Lung microvascular endothelial cell (primary cell): ENCODE measurements at regions not wholly inside any gene's neighbourhood (a gene's known extent, or its start where the extent isn't known, plus 50 kb on each side); places are given as distances from the start of the nearest gene placed in this dataset.
"Not testable (repeated sequence)": the region's sequence is repeated elsewhere in the genome, so short reads cannot be mapped to it uniquely, and the experiment has no call there.

Source experiments
- DNase-seq, 2 donors: peaks; one replicate each; pipeline versions ENCODE4 v3.0.0 to v3.0.0-alpha.2; 2010; ENCODE audit warnings: low read depth in 2 of 2

DNA sequence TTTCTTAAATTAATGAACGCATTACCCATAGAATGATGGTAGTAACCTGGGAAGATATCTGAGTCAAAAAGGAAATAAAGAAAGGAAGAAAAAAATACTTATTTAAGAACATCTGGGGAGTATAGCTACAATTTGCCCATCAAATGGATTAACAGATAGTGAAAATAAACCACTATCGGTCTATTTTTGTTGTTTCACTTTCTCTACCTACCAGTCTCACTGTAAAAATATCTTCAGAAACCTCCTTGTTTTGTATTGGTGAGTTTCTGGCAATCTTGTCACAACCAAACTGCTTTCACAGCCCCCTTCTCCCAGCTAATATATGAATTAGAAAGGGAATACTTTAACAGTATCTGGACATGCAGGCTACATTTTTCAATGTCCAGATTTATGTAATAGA lies 783.5 kb downstream of the STPG2 start:
- DNase-seq, result no peak

GRCh38 chr4:97360733-97361132 lies 782.5 kb downstream of the STPG2 start:
- no peak for DNase-seq

GRCh38 chr4:97367878-97368277 lies 775.4 kb downstream of the STPG2 start:
- no peak for DNase-seq

- DNase-seq, result no peak
These were observed 772.7 kb downstream of the STPG2 start for GRCh38 chr4:97370568-97370967.

DNA sequence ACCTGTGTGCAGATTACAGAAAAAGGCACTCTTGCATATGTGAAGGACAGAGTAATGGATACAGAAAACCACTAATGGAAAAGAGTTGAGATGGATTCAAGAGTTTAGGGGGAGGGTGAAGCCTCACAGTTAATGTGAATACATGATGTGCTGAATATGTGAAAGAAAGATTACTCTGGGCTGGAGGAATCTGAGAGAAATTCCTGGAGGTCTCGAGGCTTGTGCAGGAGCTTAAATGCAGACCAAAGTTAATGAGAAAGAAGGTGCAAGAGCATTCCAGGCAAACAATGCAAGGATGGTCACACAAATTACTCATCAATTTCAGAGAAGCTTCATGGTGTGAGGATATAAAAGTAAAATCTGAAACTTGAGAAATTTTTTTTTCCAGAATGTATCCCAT lies 768.8 kb downstream of the STPG2 start:
- no peak for DNase-seq

DNA sequence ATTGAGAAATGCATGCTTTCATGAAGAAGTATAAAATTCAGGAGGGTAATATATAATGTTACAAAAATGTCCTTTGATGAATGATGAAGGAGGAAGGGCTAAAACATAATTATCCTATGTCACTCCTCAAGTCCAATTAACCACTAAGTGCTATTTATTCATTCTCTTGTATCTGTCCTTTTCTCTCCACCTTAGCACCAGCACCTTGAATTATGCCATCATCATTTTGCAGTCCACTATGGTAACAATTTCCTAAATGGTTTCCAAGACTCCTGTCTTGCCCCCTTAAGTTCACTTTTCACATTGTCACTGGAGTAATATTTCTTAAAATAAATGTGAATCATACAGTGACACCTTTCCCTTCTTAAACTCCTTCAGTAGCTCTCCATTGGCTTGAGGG lies 756.3 kb downstream of the STPG2 start:
- no peak for DNase-seq

- DNase-seq, result no peak
These were observed 748.6 kb downstream of the STPG2 start for GRCh38 chr4:97394653-97395052.

DNA sequence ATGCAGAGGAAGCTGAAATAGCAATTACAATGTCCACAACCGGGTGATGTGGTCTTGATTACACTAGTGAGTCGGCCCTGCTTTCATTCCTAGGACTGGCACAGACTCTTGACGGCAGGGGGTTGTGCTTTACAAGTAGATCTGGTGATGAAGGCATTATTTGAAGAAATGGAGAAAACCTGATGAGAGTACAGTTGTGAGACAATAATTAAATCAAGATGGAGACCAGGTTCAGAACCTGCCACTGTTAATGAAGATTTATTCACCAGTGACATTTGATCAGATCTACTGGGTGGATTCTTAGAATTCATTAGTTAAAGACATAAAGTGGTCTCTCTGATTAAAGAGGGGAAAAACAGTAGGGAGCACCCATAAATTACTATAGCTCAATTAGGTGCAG lies 747.2 kb downstream of the STPG2 start:
- no peak for DNase-seq

DNA sequence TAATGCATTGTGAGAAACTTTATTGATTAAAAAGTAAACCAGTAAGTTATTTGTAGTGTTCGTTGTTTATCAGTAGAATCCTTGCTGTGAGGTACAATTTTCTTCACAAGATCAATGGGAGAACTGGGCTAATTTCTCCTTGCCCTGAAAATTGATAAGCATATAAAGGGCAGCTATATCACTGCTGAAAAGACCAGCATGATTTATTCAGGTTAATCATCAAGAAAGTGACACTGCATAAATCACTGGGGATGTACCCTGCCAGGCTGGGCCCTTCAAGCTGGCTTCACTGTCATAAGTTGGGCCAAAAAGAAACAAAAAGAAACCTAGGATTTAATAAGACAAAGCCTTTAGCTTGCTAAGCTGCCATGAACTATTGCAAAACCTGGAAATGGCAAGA lies 746.7 kb downstream of the STPG2 start:
- no peak for DNase-seq

GRCh38 chr4:97404876-97405523 lies 738.3 kb downstream of the STPG2 start:
- no peak for DNase-seq

DNA sequence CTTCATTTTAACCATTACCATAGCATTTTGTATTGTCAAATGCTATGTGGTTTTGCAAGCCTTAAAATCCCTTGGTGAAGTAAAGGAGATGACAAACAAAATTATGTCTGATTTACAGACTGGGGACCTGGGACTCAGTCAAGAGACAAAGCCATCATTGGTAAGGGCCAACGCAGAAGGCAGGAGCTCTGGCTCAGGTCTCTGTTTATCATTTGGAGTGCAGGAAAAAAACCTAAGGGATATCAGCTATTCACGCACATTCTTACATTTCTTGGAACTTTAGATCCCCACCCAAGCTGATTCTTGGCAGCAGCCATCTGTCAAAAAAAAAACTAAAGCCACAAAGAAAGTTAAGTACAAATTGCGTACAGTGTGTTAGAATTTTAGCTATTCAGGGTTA lies 731.9 kb downstream of the STPG2 start:
- no peak for DNase-seq

GRCh38 chr4:97412331-97412730 lies 730.9 kb downstream of the STPG2 start:
- no peak for DNase-seq

- DNase-seq, result no peak
These were observed 729.1 kb downstream of the STPG2 start for GRCh38 chr4:97414161-97414560.

DNA sequence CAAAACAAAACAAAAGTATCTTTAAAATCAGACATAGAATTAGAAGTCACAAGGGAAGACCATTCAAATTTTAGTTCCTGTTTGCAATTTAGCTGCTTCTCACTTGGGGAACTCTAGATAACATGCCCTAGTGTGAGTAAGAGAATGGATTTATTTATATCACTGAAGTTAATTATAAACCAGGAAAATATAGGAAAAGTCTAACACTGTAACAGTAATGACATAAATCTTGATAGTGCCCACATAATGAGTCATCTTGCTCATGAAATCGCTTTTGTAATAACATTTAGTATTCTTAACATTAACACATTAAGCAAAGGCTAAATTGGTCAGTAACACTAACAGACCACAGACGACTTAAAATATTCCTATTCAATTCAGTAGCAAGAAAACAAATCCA lies 710.7 kb downstream of the STPG2 start:
- DNase-seq, result no peak

GRCh38 chr4:97437998-97438705 lies 705.1 kb downstream of the STPG2 start:
- DNase-seq, result not testable (repeated sequence)

GRCh38 chr4:97453186-97453585 lies 690.1 kb downstream of the STPG2 start:
- no peak for DNase-seq

DNA sequence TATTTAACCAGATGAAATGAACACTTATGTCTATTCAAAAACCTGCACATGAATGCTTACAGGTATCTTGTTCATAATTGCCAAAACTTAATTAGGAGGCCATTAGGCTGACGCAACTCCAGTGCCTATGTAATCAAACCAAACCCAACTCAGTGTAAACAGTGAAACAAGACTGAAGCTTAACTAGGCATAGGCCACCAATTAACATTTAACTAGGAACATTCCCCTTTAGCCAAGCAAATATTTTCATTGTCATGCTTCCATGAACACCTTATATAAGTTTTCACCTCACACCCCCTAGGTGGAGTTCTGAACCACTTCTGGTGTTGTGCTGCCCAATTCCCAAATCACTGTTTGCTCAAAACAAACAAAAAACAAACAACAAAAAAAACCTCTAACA lies 686.0 kb downstream of the STPG2 start:
- no peak for DNase-seq

DNA sequence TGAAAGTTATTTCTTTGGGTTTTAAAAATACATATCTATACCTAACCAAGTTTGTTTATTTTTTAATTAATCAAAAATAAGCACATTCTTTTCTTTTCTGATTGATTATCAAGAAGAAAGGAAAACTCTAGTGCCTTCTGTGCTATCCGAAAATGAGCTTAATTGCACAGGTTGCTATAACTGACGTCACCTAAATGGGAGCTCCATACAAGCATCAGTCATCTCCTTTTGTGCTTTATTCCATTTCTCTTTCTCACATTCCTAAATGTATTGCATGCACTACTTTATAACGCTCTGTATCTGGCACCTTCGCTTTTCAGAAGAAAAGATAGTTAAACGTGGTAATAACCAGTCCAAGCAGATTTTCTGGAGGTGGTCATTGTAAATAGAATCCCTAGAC lies 675.0 kb downstream of the STPG2 start:
- no peak for DNase-seq

GRCh38 chr4:97475621-97476020 lies 667.7 kb downstream of the STPG2 start:
- no peak for DNase-seq

DNA sequence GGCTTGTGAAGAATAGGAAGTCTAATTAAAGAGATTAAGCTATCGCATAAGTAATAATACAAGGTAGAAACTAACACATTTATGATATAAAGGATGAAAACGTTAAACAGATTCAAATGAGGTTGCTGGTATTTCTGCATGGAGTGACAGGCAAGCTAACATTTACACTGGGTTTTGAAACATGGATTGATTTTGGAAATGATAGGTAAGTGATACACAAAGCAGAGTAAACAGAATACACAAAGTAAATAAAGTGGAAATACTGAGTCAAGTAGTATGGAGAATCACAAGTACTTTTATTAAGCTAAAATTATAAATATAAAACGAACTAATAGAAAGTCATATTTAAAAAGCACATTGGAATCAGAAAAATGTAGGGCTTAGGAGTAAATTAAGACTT lies 665.3 kb downstream of the STPG2 start:
- DNase-seq, result no peak

DNA sequence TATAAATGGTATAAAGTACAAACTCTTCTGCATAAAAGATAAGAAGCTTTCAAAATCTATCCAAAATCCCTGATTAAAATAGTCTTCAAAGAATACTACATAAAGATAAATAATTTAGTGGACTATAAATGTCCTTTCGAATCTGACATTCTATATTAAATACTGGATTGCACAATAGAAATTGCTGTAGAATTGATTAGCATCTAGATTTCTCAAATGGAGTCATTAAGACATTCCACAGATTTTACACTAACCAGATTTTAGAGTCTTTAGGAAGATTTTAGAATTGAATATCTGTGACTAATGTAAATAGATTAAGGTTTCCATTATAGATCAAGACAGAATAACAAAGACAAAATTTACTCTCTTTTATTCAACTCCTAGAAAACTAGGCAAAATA lies 663.9 kb downstream of the STPG2 start:
- no peak for DNase-seq

DNA sequence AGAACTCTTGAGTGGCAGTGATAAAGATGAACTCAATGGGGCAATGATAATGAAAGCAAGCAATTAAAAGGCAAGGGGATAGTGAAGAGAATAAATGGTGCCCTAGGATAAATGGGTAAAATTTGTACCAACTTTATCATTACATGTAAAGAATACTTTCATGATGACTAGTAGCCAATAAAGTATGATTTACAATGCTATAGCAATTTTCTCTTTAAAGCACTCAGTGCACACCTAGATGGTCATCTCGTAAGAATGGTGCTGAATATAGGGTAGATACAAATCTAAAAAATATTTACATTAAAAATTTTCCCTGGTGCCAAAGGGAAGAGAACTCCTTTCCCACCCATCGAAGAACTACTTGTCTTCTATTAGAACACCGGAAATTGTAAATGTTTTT lies 651.4 kb downstream of the STPG2 start:
- no peak for DNase-seq

DNA sequence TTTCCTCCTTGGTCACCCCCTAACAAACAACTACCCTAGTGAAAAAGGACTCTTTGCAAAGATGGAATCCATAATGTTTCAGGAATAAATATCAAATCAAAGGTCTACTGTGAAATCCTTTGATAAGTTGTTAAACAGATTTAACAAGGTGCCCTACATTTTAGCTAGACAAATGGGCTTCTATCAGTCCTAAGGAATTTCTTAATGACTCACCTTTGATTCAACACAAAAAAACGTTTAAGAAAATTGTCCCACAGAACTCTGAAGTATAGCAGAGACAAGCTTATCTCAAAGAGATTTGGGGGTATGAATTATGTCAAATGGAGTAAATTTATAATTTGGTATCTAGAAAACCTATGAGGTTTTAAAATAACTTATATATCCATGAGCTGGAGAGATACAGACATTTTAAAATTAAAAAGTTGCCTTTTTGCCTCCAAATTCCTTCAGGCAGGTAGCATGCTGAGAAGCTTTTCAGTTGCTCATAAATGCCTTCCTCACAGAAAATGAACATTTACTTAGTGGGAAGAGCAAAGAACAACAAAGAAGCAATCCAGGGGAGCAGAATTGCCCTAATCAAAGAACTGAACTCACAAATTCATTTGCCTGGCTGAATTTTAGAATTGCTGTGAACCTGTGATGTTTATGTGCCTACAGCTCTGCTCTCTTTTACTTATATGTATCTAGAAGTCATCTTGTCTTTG lies 649.3 kb downstream of the STPG2 start:
- no peak for DNase-seq
